Neuron (in vitro differentiated cells): ENCODE measurements at regions not wholly inside any gene's neighbourhood (a gene's known extent, or its start where the extent isn't known, plus 50 kb on each side); places are given as distances from the start of the nearest gene placed in this dataset.

Experiments used
- H2AFZ ChIP-seq: one replicate; pipeline ENCODE4 v1.6.1; 2013; ENCODE audit warnings: low read depth, mild to moderate bottlenecking, inconsistent platforms, low read length, moderate library complexity
- H3K27me3 ChIP-seq: one replicate; pipeline ENCODE4 v1.6.1; 2013; ENCODE audit warnings: low read length; ENCODE audit not compliant: insufficient read depth
- H3K36me3 ChIP-seq: one replicate; pipeline ENCODE4 v1.6.1; 2013; ENCODE audit warnings: low read length; ENCODE audit not compliant: insufficient read depth
- H3K4me1 ChIP-seq: one replicate; pipeline ENCODE4 v1.6.1; 2013; ENCODE audit warnings: low read length; ENCODE audit not compliant: insufficient read depth
- H3K4me3 ChIP-seq: 2 replicates; pipeline ENCODE4 v1.5.1; 2013; ENCODE audit warnings: mild to moderate bottlenecking, low read length, moderate library complexity
- H3K9me3 ChIP-seq: one replicate; pipeline ENCODE4 v1.6.1; 2013; ENCODE audit warnings: low read length

- Histone ChIP-seq H3K27me3 (peaks cover 7% of the 10 kb centered on the region), H3K4me1 (no peaks in the 10 kb centered on the region), H3K9me3 (no peaks in the 10 kb centered on the region), H3K4me3 (no peak overlapping the region), H2AFZ (no peak overlapping the region), H3K36me3 (no peaks in the 10 kb centered on the region)
These were observed 116.2 kb downstream of the BAMBI start for GRCh38 chr10:28793482-28793881.

- Histone ChIP-seq H3K36me3 (no peaks in the 10 kb centered on the region), H2AFZ (no peak overlapping the region), H3K9me3 (no peaks in the 10 kb centered on the region), H3K4me3 (no peak overlapping the region), H3K27me3 (peaks cover 4% of the 10 kb centered on the region), H3K4me1 (no peaks in the 10 kb centered on the region)
These were observed 117.7 kb downstream of the BAMBI start for GRCh38 chr10:28794986-28795385.

- no peaks in the 10 kb centered on the region for H3K36me3 ChIP-seq
- peaks cover 3% of the 10 kb centered on the region for H3K27me3 ChIP-seq
- H2AFZ ChIP-seq: no peak overlapping the region
- no peaks in the 10 kb centered on the region for H3K9me3 ChIP-seq
- no peaks in the 10 kb centered on the region for H3K4me1 ChIP-seq
- no peak overlapping the region for H3K4me3 ChIP-seq
These were observed 119.5 kb downstream of the BAMBI start for GRCh38 chr10:28796606-28797512.

- Histone ChIP-seq H3K36me3 (no peaks in the 10 kb centered on the region), H3K27me3 (peaks cover 3% of the 10 kb centered on the region), H3K4me1 (no peaks in the 10 kb centered on the region), H3K4me3 (no peak overlapping the region), H2AFZ (no peak overlapping the region), H3K9me3 (no peaks in the 10 kb centered on the region)
These were observed 120.6 kb downstream of the BAMBI start for GRCh38 chr10:28797904-28798371.

GRCh38 chr10:28798428-28798955, 121.2 kb downstream of the BAMBI start:
- Histone ChIP-seq H3K27me3 (peaks cover 3% of the 10 kb centered on the region), H3K4me3 (no peak overlapping the region), H2AFZ (no peak overlapping the region), H3K9me3 (no peaks in the 10 kb centered on the region), H3K36me3 (no peaks in the 10 kb centered on the region), H3K4me1 (no peaks in the 10 kb centered on the region)

- Histone ChIP-seq H3K36me3 (no peaks in the 10 kb centered on the region), H2AFZ (no peak overlapping the region), H3K9me3 (no peaks in the 10 kb centered on the region), H3K27me3 (peaks cover 3% of the 10 kb centered on the region), H3K4me3 (no peak overlapping the region), H3K4me1 (no peaks in the 10 kb centered on the region)
These were observed 121.6 kb downstream of the BAMBI start for GRCh38 chr10:28798964-28799363.

GRCh38 chr10:28800144-28800543, 122.8 kb downstream of the BAMBI start:
- peaks cover 3% of the 10 kb centered on the region for H3K27me3 ChIP-seq
- H3K4me3 ChIP-seq: no peak overlapping the region
- no peaks in the 10 kb centered on the region for H3K4me1 ChIP-seq
- H3K9me3 ChIP-seq: no peaks in the 10 kb centered on the region
- no peak overlapping the region for H2AFZ ChIP-seq
- no peaks in the 10 kb centered on the region for H3K36me3 ChIP-seq

GRCh38 chr10:28801247-28801646, 123.9 kb downstream of the BAMBI start:
- Histone ChIP-seq H3K27me3 (peaks cover 3% of the 10 kb centered on the region), H3K4me1 (no peaks in the 10 kb centered on the region), H2AFZ (no peak overlapping the region), H3K4me3 (no peak overlapping the region), H3K36me3 (no peaks in the 10 kb centered on the region), H3K9me3 (no peaks in the 10 kb centered on the region)

- Histone ChIP-seq H3K9me3 (no peaks in the 10 kb centered on the region), H2AFZ (no peak overlapping the region), H3K4me3 (no peak overlapping the region), H3K27me3 (peaks cover 3% of the 10 kb centered on the region), H3K4me1 (no peaks in the 10 kb centered on the region), H3K36me3 (no peaks in the 10 kb centered on the region)
These were observed 124.5 kb downstream of the BAMBI start for GRCh38 chr10:28801869-28802268.

- Histone ChIP-seq H3K36me3 (no peaks in the 10 kb centered on the region), H3K4me3 (no peak overlapping the region), H2AFZ (no peak overlapping the region), H3K27me3 (peaks cover 2% of the 10 kb centered on the region), H3K9me3 (no peaks in the 10 kb centered on the region), H3K4me1 (peaks cover 20% of the 10 kb centered on the region)
These were observed 128.1 kb downstream of the BAMBI start for GRCh38 chr10:28805390-28805789.

- Histone ChIP-seq H3K36me3 (no peaks in the 10 kb centered on the region), H3K4me3 (no peak overlapping the region), H3K27me3 (no peaks in the 10 kb centered on the region), H3K4me1 (peaks cover 28% of the 10 kb centered on the region), H3K9me3 (no peaks in the 10 kb centered on the region), H2AFZ (no peak overlapping the region)
These were observed 129.2 kb downstream of the BAMBI start for GRCh38 chr10:28806488-28806941.

GRCh38 chr10:28806951-28807759, 129.8 kb downstream of the BAMBI start:
- Histone ChIP-seq H3K4me3 (no peak overlapping the region), H3K4me1 (peaks cover 28% of the 10 kb centered on the region), H3K27me3 (no peaks in the 10 kb centered on the region)

More at GRCh38 chr10:28806951-28807759, 129.8 kb downstream of the BAMBI start:
- Histone ChIP-seq H2AFZ (no peak overlapping the region), H3K9me3 (no peaks in the 10 kb centered on the region), H3K36me3 (no peaks in the 10 kb centered on the region)
